ENCODE measurements at regions not wholly inside any gene's neighbourhood (a gene's known extent, or its start where the extent isn't known, plus 50 kb on each side); places are given as distances from the start of the nearest gene placed in this dataset.

DNA sequence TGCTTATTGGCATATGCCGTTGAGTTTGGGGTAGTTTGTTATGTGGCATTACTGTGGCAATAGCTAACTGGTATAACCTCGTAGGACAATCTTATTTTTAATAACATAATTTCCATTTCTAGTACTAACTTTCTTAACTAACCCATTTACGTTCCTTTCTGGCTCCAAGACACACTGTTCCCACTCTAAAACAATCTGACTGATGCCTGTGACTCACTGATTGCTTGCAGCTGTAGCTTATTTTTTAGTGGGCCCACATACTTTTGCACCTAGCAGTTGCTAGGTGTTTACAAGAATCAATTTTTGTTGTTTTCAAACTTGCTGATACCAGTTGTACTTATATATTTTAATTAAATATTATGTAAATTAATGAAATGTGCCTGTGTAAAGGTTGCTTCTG is 52.2 kb downstream of the FAT3 start:
- DNase-seq (ENCODE audit: extremely low read depth, insufficient read length), result no peak
- H3K36me3 ChIP-seq (ENCODE audit: control insufficient read depth, insufficient read depth, low read length), result no peaks in the 10 kb centered on the region
- TF ChIP-seq, protein P1, sequence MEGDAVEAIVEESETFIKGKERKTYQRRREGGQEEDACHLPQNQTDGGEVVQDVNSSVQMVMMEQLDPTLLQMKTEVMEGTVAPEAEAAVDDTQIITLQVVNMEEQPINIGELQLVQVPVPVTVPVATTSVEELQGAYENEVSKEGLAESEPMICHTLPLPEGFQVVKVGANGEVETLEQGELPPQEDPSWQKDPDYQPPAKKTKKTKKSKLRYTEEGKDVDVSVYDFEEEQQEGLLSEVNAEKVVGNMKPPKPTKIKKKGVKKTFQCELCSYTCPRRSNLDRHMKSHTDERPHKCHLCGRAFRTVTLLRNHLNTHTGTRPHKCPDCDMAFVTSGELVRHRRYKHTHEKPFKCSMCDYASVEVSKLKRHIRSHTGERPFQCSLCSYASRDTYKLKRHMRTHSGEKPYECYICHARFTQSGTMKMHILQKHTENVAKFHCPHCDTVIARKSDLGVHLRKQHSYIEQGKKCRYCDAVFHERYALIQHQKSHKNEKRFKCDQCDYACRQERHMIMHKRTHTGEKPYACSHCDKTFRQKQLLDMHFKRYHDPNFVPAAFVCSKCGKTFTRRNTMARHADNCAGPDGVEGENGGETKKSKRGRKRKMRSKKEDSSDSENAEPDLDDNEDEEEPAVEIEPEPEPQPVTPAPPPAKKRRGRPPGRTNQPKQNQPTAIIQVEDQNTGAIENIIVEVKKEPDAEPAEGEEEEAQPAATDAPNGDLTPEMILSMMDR (IDR thresholded peaks at IDR 0.05; ENCODE audit: insufficient read depth, low read length, poor library complexity, severe bottlenecking), result no peak

DNA sequence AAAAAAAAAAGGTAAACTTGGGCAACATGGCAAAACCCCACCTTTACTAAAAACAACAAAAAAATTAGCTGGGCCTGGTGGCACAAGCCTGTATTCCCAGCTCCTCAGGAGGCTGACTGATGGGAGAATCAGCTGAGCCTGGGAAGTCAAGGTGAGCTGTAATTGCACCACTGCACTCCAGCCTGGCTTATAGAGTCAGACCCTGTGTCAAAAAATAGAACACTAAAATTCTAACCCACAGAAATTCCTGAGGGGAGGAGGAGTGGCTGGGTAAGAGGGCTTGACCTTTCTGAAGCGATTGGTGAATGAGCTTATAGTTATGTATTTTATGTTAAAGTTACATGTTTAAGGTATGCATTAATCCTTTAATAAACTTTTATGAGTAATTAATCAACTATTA is 53.3 kb downstream of the FAT3 start:
- Histone ChIP-seq H3K36me3 (ENCODE audit: control insufficient read depth, insufficient read depth, low read length) (no peaks in the 10 kb centered on the region), H3K27me3 (replicated peaks; ENCODE audit: control insufficient read depth, insufficient read depth, low read length) (no peaks in the 10 kb centered on the region), H3K4me3 (replicated peaks; ENCODE audit: low read depth, low read length) (no peak overlapping the region)
- TF ChIP-seq, protein P1 (IDR thresholded peaks at IDR 0.05; ENCODE audit: insufficient read depth, low read length, poor library complexity, severe bottlenecking), result no peak
- DNase-seq (ENCODE audit: extremely low read depth, insufficient read length), result no peak

More for the DNA sequence above, 52.2 kb downstream of the FAT3 start:
- Histone ChIP-seq H3K4me3 (replicated peaks; ENCODE audit: low read depth, low read length) (no peak overlapping the region), H3K27me3 (replicated peaks; ENCODE audit: control insufficient read depth, insufficient read depth, low read length) (no peaks in the 10 kb centered on the region)

DNA sequence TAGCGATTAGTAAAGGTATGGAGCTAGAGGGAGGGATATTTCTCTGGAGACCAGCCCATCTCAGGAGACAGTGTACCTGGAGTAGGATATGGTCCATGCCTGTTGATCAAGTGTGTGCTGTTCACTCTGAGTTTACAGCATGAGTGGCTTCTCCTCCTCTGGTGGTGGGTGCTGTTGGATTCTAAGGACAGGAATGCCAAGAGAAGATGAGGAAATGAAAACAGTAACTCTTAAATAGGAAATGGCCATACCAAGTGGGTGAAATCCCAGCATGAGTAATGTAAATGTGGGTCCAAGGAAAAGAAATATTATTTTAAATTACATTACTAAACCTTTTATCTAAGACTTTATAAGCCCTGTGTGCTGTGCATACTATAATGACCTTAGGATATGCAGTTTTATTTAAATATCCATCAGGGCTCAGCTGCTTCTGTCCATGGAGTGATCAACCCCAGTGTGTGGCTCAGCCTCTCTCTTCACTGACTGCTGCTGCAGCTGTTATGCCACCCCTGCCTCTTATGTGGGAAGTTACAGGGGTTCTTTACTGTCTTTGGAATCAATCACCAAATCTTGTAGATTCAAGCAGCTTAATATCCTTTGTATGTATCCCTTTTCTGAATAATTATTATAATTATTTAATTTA is 54.3 kb downstream of the FAT3 start:
- H3K4me3 ChIP-seq (replicated peaks; ENCODE audit: low read depth, low read length), result no peak overlapping the region
- TF ChIP-seq, protein P1 (IDR thresholded peaks at IDR 0.05; ENCODE audit: insufficient read depth, low read length, poor library complexity, severe bottlenecking), result no peak
- H3K27me3 ChIP-seq (replicated peaks; ENCODE audit: control insufficient read depth, insufficient read depth, low read length), result no peaks in the 10 kb centered on the region
- no peaks in the 10 kb centered on the region for H3K36me3 ChIP-seq (ENCODE audit: control insufficient read depth, insufficient read depth, low read length)
- DNase-seq (ENCODE audit: extremely low read depth, insufficient read length), result no peak

DNA sequence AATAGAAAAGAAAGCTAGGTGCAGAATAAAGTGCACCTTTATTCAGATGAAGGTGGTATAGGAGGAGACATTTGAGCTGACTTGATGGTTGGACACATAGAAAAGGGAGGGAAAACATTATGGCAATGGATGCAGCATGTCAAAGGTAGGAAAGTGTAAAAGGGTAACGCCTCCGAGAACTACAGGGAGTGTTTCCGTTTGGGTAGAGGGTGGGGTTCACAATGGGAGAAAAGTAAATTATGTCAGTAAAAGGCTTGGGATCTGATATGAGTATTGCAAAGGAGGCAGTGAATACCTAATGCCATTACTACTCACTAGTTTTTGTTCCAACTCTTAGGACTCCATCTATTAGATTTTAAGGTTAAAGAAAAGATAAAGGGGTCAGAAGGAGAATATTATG is 59.5 kb downstream of the FAT3 start:
- Histone ChIP-seq H3K4me3 (replicated peaks; ENCODE audit: low read depth, low read length) (no peak overlapping the region), H3K27me3 (replicated peaks; ENCODE audit: control insufficient read depth, insufficient read depth, low read length) (no peaks in the 10 kb centered on the region), H3K36me3 (ENCODE audit: control insufficient read depth, insufficient read depth, low read length) (no peaks in the 10 kb centered on the region)
- TF ChIP-seq, protein P1 (IDR thresholded peaks at IDR 0.05; ENCODE audit: insufficient read depth, low read length, poor library complexity, severe bottlenecking), result no peak
- no peak for DNase-seq (ENCODE audit: extremely low read depth, insufficient read length)

DNA sequence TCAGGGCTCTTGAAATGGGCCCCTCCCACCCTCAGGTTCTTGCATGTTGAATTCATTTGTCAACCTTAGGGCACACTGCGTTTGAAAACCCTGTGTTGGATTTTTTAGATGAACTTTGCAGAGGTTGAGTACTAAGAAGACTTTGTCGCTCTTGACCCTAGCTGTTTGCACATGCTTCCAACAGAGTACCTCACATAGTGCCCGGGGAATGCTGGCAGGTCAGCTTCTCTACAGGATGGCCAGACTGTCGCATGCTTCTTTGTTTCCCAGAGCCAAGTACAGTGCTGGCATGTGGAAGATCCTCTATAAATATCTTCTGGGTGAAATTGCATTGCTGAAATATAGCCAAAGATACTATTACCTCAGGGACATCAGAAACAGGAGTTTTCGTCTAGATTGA is 59.9 kb downstream of the FAT3 start:
- TF ChIP-seq, protein P1 (IDR thresholded peaks at IDR 0.05; ENCODE audit: insufficient read depth, low read length, poor library complexity, severe bottlenecking), result no peak
- Histone ChIP-seq H3K4me3 (replicated peaks; ENCODE audit: low read depth, low read length) (no peak overlapping the region), H3K27me3 (replicated peaks; ENCODE audit: control insufficient read depth, insufficient read depth, low read length) (no peaks in the 10 kb centered on the region), H3K36me3 (ENCODE audit: control insufficient read depth, insufficient read depth, low read length) (no peaks in the 10 kb centered on the region)
- no peak for DNase-seq (ENCODE audit: extremely low read depth, insufficient read length)

DNA sequence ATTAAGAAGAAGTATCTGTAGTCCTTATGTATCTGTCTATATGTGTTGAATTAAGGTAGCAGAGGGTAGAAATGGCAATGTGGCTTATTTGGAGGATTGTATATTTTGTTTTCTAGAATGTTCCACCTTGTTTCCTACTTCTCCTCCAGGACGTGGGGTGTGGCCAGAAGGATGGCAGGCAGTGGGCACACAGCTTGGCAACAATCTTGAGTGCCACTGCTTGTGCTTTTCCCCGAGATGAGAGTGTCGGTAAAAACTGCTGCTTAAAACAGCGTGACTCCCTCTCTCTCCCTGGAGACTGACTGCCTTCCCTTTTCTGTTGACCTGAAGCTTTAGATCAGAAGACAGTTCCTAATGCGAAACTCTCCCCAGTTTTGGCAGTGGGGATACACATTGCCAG is 61.2 kb downstream of the FAT3 start:
- H3K27me3 ChIP-seq (replicated peaks; ENCODE audit: control insufficient read depth, insufficient read depth, low read length), result no peaks in the 10 kb centered on the region
- H3K4me3 ChIP-seq (replicated peaks; ENCODE audit: low read depth, low read length), result no peak overlapping the region
- H3K36me3 ChIP-seq (ENCODE audit: control insufficient read depth, insufficient read depth, low read length), result no peaks in the 10 kb centered on the region
- TF ChIP-seq, protein P1 (IDR thresholded peaks at IDR 0.05; ENCODE audit: insufficient read depth, low read length, poor library complexity, severe bottlenecking), result no peak
- no peak for DNase-seq (ENCODE audit: extremely low read depth, insufficient read length)
